Activated effector memory CD4-positive, alpha-beta T cell treated with Interleukin-2 at 50 U/mL for 16 hours (primary cell): ENCODE measurements at regions not wholly inside any gene's neighbourhood (a gene's known extent, or its start where the extent isn't known, plus 50 kb on each side); places are given as distances from the start of the nearest gene placed in this dataset.
"Not testable (repeated sequence)": the region's sequence is repeated elsewhere in the genome, so short reads cannot be mapped to it uniquely, and the experiment has no call there.

Source experiments
- DNase-seq: peaks from one replicate; pipeline ENCODE4 v3.0.0-alpha.2; 2020

DNA sequence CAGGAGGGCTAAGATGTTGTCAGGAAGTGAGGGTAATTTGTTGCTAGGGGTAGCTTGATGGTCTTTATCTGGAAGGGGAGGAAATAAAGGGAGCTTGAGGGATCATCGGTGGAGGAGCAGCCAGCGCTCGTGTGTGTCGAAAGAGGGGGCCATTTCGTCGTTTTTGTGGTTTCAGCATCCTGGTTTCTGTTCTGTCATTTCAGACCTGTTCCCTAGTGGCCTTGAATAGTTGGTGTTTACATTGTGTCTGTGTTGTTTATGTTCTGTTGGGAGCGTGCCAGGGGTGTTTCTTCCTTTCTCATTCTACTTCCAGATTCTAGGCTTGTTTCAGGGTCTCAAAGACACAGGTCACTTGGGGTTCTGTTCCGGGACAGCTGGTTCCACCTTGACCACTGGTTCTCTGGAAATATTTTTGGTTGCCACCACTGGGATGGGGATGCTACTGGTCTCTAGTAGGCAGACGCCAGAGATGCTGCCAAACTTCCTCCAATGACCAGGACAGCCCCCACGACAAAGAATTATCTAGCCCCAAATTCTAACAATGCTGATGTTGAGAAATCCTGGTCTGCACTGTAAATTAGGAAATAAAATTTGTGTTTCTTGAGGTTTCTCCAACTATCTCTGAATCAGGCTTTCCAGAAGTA lies 113.9 kb upstream of the NAA20 start:
- DNase-seq: no peak

DNA sequence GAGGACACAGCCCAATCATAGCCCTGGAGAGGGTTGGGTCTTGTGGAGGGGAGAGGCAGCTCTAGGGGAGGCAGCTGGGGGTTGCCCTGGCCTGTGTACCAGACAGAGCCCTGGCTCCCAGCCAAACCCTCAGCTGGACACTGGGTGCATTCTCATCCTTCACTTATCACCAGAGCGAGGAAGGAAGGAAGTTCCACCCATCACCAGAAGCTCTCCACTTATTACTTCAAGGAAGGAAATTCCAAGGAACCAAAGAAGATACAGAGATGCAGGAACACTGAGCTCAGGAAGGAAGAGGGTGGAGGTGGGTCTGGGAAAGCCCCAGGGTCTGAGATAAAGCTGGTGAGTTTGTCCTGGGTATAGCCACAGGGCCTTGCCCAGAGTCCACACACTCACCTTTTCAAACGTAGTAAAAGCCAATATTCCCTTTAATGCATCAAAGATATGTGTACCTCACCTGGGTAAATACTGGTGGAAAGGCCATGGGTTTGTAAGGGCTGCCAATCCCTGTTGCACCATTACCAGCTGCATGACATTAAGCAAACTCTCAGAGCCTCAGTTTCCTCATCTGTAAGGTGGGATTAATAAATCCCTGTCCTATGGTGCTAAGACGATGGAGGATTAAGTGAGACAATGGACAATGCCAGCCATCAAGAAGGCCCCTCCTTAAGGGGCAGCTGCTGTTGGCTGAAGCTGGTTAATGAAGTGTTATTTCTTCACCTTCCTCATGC lies 109.7 kb upstream of the NAA20 start:
- DNase-seq: no peak

DNA sequence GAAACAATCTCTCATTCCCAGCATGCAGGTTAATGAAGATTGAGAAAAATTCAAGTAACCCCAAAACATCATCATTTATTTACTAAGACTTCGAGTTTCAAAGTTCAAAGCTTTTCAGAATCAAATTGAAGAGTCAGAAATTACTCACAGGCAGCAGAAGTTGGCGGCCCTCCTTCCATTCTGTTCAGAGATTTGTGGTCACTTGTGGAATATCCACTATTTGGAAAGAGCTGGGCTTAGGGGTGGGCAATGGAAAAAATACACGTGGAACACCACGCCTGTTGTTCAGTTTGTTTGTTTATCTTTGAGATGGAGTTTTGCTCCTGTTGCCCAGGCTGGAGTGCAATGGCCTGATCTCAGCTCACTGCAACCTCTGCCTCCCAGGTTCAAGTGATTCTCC lies 108.6 kb upstream of the NAA20 start:
- no peak for DNase-seq

DNA sequence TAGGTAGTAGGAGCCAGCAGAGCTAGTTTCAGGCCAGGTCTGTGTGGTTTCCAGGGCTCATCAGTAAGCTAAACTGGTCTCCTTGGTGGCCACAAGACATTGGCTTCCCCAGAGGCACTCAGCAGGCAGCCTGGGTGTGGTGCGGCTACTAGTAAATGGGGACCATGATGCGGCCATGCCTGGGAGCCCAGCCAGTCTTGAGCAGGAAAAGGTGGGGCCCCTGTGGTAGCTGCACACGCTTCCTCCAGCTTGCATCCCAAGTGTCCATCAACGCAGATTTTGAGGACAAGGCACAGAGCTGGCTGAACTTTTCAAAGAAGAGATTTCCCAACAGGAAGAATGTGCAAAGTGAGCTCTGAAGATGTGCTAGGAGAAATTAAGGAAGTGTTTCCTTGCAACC lies 107.4 kb upstream of the NAA20 start:
- DNase-seq: no peak

DNA sequence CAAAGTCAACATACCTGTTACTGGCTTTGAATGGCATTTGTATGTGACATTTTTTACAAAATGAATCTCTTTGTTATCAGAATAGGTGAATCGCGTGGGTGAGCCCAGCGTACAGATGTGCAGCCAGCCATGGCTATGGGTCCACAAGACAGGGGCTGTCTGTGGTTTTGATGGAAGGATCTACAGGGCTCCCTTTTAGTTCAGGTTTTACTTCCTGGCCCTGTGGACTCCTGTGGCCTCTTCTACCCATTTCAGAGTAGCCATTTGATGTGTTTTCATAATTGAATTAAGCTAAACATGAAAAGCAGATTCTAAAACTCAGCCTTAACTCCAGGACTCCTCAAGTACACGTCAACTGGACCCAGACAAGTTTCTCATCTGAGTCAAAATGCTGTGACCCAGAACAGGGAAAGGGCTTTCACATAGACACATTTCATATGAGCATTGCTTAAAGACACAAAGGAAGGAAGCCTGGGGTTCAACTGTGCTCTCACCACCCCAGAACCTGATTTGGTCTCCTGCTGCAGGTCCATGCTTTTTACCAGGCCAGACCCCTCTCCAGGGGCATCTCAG lies 105.3 kb upstream of the NAA20 start:
- DNase-seq: no peak

DNA sequence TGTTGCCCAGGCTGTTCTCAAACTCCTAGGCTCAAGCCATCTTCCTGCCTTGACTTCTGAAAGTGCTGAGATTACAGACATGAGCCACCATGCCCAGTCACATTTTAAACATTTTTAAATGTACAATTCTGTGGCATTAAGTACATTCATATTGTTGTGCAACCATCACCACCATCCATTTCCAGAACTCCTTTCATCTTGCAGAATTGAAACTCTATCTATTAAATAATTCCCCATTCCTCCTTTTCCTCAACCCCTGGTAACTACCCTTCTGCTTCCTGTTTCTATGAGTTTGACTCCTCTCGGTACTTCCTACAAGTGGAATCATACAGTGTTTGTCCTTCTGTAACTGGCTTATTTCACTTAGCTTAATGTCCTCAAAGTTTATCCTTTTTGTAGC lies 103.8 kb upstream of the NAA20 start:
- no peak for DNase-seq

DNA sequence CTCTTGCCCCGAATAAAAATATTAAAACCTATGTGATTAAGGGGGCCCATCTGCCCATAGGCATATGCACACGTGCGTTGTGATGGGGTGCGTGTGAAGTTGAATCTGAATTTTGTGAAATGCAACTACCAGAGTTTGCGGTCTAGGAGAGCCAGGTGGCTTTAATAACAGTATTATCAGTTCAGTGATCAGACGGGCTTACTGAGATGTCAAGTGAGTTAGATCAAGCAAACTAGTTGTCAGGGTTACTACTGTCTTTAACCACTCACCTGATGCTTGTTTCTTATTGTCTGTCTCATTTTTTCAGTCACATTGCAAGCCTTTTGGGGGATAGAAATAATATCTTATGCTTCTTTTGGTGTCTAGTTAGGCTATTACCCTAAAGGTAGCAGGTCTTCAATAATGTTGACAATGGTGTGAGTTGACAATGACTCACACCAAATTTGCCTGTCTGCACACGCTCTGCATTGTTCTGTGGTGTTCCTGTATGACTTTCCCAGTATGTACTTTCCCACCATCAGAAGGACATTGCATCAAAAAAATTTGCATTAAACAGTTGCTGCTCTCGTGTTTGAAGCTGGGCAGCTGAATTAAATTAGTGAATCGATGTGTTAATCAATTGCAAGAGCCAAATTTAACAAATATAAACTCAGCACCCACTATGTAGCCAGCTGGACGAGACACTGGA lies 103.1 kb upstream of the NAA20 start:
- no peak for DNase-seq

DNA sequence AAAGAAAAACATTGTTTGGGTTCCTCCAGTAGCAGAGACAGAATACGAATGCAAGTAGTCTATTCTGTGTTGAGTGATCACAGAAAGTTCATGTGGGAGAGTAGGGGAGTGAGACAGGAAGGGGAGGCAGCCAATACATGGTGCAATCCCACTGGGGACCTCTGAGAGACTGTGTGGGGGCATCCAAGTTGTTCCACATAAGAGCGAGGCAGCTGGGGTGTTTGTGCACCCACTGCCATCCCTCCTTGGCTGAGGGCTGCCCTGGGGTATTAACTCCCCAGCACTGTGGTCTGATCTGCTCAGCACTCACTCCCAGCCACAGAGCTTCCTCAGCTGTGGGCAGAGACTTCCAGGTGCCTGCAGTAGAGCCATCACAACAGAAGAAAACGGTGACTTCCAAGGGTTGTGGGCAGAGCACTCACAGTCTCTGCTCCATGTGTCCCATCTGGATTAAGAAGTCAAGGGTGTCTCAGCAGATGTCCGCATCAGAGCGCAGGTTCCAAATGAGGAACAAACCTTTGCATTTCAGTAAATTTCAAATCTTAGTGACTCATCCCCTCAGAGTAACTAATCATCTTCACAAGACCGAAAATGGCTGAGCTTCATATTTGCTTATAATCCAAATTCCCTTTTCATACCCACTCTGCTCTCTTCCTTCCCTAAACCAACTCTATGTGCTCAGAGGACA lies 101.9 kb upstream of the NAA20 start:
- no peak for DNase-seq

DNA sequence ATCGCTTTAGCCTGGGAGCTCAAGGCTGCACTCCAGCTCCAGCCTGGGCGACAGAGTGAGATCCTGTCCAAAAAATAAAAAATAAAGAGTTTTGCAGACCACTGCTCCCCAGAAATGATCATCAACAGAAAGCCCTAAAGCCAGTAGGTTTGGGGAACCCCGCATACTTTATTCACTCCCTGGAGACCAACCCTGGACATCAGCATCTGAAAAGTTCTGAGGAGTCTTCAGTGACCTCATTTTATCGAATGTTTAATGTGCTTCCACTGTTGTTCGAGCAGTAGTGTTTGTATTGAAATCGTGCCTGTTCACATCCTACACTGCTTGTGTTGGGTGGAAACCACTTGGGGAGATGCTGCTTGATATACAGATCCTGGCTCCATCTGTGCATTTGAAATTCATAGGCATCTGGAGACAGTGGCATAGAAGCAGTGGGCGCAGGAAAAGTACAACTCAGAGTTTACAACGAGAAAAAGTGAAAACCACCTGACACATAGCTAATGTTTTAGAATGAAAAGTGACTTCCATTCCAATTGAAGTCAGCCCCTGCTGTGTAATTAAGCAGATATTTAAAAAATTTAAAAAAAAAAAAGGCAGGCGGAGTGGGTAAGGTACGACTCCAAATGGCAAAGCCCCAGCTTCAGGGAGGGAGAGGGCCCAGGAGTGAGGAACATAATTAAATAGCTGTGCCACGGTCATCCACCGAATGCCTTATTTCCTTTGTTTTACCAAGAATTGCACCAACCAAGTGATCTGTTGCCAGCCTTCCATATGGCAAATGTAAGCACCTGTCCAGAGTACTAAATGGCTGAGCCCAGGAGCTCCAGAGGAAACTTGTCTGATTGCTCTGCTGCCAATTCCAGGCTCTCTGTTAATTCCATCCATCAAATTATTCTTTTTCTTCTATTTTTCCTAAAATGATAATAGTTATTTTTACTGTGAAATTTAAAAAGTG lies 100.4 kb upstream of the NAA20 start:
- no peak for DNase-seq

DNA sequence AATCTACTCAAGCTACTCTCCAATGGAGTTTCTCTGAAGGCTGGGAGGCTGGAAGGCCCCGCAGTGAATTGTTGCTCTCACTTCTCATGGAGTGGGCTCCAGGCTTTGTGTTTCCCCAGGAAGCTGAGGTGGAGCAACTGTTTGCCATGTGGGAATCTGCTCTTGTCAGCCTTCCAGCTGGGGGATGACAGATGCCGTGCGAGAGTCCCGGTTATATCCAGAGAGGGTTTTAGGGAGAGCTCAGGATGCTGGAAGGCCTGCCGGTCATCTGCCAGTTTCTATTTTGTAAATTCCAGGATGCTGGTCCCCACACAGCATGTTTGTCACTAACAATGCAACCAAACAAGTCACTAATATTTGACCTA lies 98.2 kb upstream of the NAA20 start:
- no peak for DNase-seq

DNA sequence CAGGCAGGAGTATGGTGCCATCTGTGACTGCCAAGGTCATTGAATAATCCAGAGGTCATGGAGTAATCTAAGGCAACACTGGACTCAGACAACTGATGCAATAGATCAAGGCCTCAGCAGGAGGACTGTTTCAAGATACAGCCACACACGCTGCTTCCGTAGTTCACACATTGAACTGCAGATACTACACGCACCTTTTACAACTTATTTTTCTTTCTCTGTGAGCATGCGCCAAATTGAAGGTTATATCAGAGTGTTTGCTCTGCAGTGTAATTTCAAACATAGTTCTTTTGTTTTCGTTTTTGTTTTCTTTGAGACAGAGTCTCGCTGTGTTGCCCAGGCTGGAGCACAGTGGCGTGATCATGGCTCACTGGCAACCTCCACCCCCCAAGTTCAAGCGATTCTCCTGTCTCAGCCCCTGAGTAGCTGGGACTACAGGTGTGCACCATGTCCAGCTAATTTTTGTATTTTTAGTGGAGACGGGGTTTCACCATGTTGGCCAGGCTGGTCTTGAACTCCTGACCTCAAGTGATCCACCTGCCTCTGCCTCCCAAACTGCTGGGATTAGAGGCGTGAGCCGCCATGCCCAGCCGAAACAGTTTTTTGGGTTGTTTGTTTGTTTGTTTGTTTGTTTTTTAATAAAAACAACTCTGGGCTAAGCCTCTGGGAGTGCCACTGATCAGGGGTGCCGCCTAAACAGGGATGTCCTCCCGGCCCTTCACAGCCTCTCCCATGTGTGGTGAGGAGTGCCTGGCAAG lies 96.6 kb upstream of the NAA20 start:
- DNase-seq: no peak

DNA sequence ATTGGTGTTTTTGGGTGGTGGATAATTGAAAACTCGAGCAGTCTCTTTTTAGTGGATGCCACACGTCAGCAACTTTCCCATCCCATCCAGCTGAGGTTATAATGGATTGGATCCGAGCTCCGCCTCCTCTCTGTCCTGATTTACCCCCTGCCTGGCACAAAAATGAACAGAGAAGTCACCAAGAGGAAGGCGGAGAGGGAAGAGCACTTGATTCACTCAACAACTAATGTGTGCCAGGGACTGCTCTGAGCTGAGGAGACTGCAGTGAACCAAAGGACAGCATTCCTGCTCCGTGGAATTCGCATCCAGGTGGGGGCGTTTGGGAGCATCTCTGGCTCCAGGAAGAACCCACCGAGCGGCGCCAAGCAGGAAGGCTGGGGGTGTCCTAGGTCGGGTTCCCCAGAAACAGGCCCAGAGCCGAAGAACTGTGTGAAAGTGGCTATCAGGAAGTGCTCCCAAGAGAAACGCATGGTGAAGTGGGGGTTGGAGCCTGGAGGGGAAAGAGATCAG lies 95.8 kb upstream of the NAA20 start:
- no peak for DNase-seq

DNA sequence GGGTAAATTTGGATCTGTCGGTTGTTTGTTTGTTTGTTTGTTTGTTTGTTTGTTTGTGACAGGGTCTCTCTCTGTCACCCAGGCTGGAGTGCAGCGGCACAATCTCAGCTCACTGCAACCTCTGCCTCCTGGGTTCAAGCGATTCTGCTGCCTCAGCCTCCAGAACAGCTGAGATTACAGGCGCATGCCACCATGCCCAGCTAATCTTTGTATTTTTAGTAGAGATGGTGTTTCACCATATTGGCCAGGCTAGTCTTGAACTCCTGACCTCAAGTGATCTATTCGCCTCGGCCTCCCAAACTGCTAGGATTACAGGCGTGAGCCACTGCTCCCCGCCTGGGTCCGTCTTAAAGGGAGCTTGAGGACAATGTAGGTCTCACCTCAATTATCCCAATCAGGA lies 95.3 kb upstream of the NAA20 start:
- DNase-seq: not testable (repeated sequence)

DNA sequence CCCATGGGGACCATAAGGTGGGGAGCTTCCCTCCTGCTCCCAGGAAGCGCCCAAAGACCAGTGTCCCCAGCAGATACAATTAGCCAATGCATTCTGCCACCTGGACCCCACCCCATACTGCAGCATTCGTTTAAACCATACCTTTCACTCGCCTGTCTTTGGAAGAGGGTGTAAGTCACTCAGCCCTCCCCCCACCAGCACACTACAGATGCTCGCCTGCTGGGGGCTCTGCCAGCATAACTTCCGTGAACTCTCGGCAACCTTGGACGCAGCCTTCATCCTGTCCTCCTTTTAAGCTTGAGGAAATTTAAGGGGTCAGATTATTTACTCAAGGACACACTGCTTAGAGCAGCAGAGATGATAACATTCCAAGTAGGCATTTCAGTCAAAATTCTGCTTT lies 94.4 kb upstream of the NAA20 start:
- DNase-seq: no peak

DNA sequence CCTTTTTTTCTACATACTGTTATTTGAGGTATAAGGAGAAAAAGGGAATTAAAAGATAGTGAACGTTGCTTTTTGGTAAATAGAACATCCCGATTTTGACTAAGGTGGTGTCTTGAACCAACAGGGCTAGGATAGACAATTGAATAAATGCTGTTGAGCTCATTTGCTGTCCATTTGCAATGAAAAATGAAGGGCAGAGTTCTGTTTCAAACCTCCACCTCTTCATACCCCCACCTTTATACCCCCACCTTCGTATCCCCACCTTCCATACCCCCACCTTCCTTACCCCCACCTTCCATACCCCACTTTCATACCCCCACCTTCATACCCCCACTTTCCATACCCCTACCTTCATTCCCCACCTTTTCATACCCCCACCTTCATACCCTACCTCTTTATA lies 93.4 kb upstream of the NAA20 start:
- DNase-seq: no peak

DNA sequence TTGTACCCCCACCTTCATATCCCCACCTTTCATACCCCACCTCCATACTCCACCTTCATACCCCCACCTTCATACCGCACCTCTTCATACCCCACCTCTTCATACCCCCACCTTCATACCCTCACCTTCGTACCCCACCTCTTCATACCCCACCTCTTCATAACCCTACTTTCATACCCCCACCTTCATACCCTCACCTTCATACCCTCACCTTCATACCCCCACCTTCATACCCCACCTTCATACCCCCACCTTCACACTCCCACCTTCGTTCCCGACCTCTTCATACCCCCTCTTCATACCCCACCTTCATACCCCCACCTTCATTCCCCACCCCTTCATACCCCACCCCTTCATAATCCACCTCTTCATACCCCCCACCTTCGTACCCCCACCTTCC lies 92.9 kb upstream of the NAA20 start:
- DNase-seq: no peak

DNA sequence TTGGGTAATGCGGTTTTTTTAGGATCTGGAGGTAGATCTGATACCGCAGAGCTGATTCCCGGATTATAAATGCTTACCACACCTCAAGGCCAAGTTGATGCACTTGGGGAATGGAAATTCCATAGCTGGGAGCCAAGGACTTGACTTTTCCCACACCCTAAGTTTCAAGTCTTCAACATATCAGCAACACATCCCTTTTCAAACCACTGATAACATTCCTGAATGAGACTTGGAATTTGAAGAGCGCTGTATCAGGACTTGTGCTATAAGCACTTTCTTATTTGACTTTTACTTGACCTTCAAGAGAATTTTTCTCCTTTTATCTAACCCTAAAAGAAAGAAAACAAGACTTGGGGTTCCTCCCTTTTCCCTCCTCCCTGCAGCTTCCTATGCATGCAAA lies 90.6 kb upstream of the NAA20 start:
- DNase-seq: no peak

DNA sequence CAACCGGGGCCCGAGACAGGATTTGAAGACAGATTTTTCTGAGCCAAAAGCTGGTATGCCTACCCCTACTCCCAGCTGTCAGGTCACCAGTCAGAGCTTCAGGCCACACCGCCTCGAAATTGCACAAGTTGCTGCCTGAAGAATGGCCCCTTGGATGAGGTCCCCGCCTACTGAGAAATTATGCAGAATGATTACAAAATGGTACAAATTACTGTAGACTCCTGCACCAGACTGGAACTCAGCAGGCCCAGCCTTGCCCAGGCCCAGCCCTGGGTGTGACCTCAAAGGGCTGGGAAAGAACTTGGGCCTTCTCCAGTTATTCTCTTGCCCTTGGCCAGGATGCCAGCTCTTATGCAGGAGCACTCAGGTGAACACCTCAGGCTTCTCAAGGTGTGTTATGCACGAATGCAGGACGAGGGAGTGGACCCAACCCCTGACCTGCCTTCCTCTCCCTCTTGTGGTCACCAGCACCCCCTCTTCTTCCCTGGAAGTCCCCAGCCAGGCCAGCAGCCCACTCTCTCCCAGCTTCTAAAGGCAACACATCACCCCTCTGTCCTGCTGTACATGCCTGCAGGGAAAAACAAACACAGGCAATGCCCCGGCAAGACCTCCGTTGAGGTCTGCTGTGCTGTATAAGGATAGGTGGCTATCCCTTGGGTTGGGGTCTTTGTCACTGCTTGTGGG lies 88.7 kb upstream of the NAA20 start:
- no peak for DNase-seq

DNA sequence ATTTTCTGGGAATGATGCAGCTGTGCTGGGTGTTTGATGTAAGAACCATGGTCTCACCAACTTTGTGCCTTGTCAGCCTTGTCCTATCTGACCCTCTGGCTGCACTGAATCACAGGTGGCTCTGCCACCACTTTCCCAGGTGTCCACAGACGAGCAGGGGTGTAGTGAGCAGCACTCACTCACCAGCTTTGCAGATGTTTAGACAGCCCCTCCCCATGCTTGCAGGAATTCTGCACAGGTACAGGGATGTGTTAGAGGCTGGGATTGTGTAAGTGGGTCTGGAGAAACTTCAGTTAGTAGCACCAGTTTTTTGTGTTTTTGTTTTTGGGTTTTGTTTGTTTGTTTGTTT lies 88.2 kb upstream of the NAA20 start:
- no peak for DNase-seq

DNA sequence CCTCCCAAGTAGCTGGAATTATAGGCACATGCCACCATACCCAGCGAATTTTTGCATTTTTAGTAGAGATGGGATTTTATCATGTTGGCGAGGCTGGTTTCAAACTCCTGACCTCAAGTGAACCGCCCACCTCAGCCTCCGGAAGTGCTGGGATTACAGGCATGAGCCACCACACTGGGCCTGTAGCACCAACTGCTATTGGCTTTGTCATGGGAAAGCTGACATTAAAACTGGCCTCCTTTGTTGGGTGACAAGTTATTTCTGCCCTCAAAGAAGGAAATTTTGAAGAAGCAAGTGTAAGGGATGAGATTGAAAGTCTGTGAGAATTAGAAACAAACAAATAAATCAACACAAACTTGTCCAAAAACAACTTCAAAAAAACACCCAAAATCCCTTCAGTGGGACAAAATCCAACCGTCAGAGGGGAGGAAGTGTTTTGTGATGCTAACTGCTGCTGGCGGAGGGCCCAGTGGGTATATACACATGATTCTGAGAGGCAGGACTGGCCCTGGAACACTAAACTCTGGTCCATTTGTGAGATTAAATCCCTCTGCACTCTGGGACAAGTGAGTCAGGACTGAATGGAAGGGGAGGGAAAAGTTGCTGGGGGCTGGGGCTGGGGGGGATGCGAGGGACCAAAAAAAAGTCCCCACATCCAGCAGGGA lies 87.5 kb upstream of the NAA20 start:
- DNase-seq: no peak
